ENCODE measurements at regions not wholly inside any gene's neighbourhood (a gene's known extent, or its start where the extent isn't known, plus 50 kb on each side); places are given as distances from the start of the nearest gene placed in this dataset.
"Not testable (repeated sequence)": the region's sequence is repeated elsewhere in the genome, so short reads cannot be mapped to it uniquely, and the experiment has no call there.

DNA sequence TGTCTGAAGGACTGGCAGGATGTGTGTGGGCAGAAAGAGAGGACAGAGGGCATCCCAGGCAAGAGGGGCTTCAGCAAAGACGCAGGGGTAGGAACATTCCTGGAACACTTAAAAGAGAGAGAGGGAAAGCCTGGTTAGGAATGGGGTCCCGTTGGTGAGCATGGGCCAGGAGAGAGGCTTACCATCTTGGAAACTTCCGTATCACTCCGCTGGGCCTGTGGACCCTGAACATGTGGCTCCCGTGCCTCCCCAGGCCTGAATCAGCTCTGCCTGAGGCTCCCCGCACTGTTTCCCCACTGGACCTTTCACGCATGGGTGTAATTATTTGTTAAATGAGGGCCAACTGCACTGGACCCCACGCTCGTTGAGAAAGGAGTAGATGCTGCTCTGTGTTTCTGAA, 191.1 kb upstream of the GLI2 start:
- no peaks in the 10 kb centered on the region for H3K36me3 Mint-ChIP-seq
- Histone ChIP-seq H4K20me1 (ENCODE audit: low read depth) (no peaks in the 10 kb centered on the region), H3K27me3 (peaks cover 9% of the 10 kb centered on the region), H3F3A (ENCODE audit: low read depth) (no peaks in the 10 kb centered on the region), H3K36me3 (no peaks in the 10 kb centered on the region), H3K79me2 (ENCODE audit: low read depth) (no peaks in the 10 kb centered on the region), H3K27ac (no peak overlapping the region), H3K9ac (no peak overlapping the region), H3K4me3 (no peak overlapping the region), H3K4me2 (no peak overlapping the region), H3K9me3 (ENCODE audit: low read depth) (no peaks in the 10 kb centered on the region), H3K4me1 (no peaks in the 10 kb centered on the region), H2AFZ (replicated peaks) (no peak overlapping the region)
- peaks cover 30% of the 10 kb centered on the region for H3K4me1 Mint-ChIP-seq
- no peak for DNase-seq (ENCODE audit: low spot score)
- peaks cover 20% of the 10 kb centered on the region for H3K27me3 Mint-ChIP-seq (ENCODE audit: insufficient read depth, low read depth)
- H3K27ac Mint-ChIP-seq = no peak overlapping the region
- no peak overlapping the region for H3K4me3 Mint-ChIP-seq
- H3K9me3 Mint-ChIP-seq = no peaks in the 10 kb centered on the region
- no peak for TF ChIP-seq EZH2phosphoT487 (IDR thresholded peaks at IDR 0.05)
- no peak for TF ChIP-seq EZH2 (IDR thresholded peaks at IDR 0.05)
- TF ChIP-seq, protein P1, sequence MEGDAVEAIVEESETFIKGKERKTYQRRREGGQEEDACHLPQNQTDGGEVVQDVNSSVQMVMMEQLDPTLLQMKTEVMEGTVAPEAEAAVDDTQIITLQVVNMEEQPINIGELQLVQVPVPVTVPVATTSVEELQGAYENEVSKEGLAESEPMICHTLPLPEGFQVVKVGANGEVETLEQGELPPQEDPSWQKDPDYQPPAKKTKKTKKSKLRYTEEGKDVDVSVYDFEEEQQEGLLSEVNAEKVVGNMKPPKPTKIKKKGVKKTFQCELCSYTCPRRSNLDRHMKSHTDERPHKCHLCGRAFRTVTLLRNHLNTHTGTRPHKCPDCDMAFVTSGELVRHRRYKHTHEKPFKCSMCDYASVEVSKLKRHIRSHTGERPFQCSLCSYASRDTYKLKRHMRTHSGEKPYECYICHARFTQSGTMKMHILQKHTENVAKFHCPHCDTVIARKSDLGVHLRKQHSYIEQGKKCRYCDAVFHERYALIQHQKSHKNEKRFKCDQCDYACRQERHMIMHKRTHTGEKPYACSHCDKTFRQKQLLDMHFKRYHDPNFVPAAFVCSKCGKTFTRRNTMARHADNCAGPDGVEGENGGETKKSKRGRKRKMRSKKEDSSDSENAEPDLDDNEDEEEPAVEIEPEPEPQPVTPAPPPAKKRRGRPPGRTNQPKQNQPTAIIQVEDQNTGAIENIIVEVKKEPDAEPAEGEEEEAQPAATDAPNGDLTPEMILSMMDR (IDR thresholded peaks at IDR 0.05) = no peak

DNA sequence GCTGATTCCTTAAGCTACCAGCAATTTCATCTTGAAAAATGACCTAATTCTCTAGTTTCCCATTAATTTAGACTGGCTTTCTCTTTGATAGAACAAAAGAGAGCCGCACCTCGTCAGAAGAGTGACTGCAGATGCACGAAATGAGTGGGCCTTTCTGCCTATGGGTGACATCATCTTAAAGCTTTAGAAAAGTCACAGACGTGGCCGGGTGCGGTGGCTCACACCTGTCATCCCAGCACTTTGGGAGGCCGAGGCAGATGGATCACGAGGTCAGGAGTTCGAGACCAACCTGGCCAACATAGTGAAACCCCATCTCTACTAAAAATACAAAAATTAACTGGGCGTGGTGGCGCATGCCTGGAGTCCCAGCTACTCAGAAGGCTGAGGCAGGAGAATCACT, 190.7 kb upstream of the GLI2 start:
- H4K20me1 ChIP-seq (ENCODE audit: low read depth); H2AFZ ChIP-seq (replicated peaks); H3F3A ChIP-seq (ENCODE audit: low read depth); H3K36me3 ChIP-seq; H3K9ac ChIP-seq; H3K27ac ChIP-seq; H3K4me3 Mint-ChIP-seq; H3K27ac Mint-ChIP-seq; H3K79me2 ChIP-seq (ENCODE audit: low read depth); H3K36me3 Mint-ChIP-seq; H3K4me2 ChIP-seq; DNase-seq (ENCODE audit: low spot score); H3K9me3 Mint-ChIP-seq; H3K4me1 ChIP-seq; H3K4me3 ChIP-seq; H3K9me3 ChIP-seq (ENCODE audit: low read depth): not testable (repeated sequence)
- H3K27me3 Mint-ChIP-seq (ENCODE audit: insufficient read depth, low read depth) = peaks cover 23% of the 10 kb centered on the region
- H3K27me3 ChIP-seq = peaks cover 14% of the 10 kb centered on the region
- peaks cover 28% of the 10 kb centered on the region for H3K4me1 Mint-ChIP-seq

DNA sequence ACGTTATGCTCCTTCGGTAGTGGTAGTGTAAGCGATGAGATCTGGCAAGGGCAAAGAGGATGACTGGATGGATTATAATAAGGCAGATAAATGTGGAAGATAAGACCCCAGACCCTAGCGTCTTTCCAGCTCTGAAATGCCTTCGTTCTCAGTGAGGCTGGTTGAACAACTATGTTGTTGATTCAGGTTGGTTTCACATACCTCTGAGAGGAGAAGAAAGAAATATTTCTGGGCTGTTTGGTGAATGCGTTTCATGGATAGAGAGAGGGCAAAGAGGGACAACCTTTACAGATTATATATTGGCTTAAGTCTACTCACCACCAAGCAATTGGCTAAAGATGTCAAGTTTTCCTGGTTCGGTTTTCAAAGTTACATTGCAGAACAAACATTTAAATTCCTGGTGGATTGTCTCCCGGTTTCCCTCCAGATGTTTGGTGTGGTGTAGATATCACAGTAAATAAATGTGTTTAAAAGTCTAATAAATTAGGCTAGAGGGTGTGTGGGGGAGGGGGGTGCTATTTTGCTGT, 190.1 kb upstream of the GLI2 start:
- Mint-ChIP-seq H3K4me1 (peaks cover 29% of the 10 kb centered on the region), H3K27ac (peak overlapping the region; percentile 28), H3K27me3 (ENCODE audit: insufficient read depth, low read depth) (peaks cover 28% of the 10 kb centered on the region), H3K36me3 (no peaks in the 10 kb centered on the region), H3K4me3 (no peak overlapping the region), H3K9me3 (no peaks in the 10 kb centered on the region)
- Histone ChIP-seq H3K4me2 (no peak overlapping the region), H3K36me3 (no peaks in the 10 kb centered on the region), H3K9me3 (ENCODE audit: low read depth) (no peaks in the 10 kb centered on the region), H3K4me3 (no peak overlapping the region), H3F3A (ENCODE audit: low read depth) (no peaks in the 10 kb centered on the region), H3K27me3 (peaks cover 19% of the 10 kb centered on the region), H3K27ac (no peak overlapping the region), H3K79me2 (ENCODE audit: low read depth) (no peaks in the 10 kb centered on the region), H4K20me1 (ENCODE audit: low read depth) (no peaks in the 10 kb centered on the region), H3K4me1 (no peaks in the 10 kb centered on the region), H2AFZ (replicated peaks) (no peak overlapping the region), H3K9ac (no peak overlapping the region)
- TF ChIP-seq EZH2phosphoT487 (IDR thresholded peaks at IDR 0.05) (no peak), EZH2 (IDR thresholded peaks at IDR 0.05) (no peak)
- TF ChIP-seq, protein P1 (IDR thresholded peaks at IDR 0.05) = no peak
- DNase-seq (ENCODE audit: low spot score) = no peak

DNA sequence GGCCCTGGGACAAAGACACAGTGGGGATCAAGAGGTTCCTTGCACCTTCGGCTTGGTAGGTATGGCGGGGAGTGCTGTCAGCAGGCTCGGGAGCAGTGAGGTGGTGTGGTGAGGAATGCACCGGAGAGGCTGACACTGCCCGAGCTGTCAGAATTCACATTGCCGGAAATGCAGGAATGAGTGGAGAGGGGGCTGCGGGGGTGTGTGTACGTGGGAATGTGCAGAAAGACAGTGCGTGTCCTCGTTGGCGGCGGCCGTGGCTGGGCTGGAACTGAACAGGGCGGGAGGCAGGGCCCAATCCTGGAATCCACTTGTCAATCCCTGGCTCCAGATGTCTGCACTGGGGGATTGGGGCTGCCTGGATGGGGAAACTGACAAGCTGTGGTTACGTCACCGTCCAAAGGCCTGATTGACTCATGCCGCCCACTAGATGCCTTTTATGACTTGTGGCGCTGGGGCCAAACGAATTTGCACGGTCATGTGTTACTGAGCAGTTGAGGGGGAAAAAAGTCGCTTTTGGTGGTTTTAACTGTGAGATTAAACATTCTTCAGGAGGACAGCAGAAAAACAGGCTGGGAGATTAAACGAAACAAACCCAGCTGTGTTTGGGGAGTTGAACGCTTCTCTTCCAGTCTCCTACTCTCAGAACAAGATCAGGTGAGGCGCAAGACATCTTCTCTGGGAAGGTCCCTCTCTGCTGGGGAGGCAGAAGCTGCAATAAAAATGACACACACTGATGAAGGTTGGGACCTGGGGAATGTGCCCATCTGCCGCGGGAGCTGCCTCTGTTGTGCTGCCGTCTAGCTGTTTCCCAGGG, 189.4 kb upstream of the GLI2 start:
- Histone ChIP-seq H2AFZ (replicated peaks) (no peak overlapping the region), H3K9ac (no peak overlapping the region), H4K20me1 (ENCODE audit: low read depth) (no peaks in the 10 kb centered on the region), H3K9me3 (ENCODE audit: low read depth) (no peaks in the 10 kb centered on the region), H3K4me2 (no peak overlapping the region), H3K36me3 (no peaks in the 10 kb centered on the region), H3F3A (ENCODE audit: low read depth) (no peaks in the 10 kb centered on the region), H3K27ac (no peak overlapping the region), H3K4me1 (no peaks in the 10 kb centered on the region), H3K4me3 (no peak overlapping the region), H3K79me2 (ENCODE audit: low read depth) (no peaks in the 10 kb centered on the region), H3K27me3 (peaks cover 26% of the 10 kb centered on the region)
- Mint-ChIP-seq H3K9me3 (no peaks in the 10 kb centered on the region), H3K27ac (peak overlapping the region; percentile 83), H3K4me3 (peak overlapping the region; percentile 42), H3K4me1 (peaks cover 31% of the 10 kb centered on the region), H3K27me3 (ENCODE audit: insufficient read depth, low read depth) (peaks cover 35% of the 10 kb centered on the region), H3K36me3 (no peaks in the 10 kb centered on the region)
- DNase-seq (ENCODE audit: low spot score) = peak; percentile 27
- TF ChIP-seq EZH2phosphoT487 (IDR thresholded peaks at IDR 0.05) (no peak), EZH2 (IDR thresholded peaks at IDR 0.05) (no peak)
